RKO (cell line): ENCODE measurements at regions not wholly inside any gene's neighbourhood (a gene's known extent, or its start where the extent isn't known, plus 50 kb on each side); places are given as distances from the start of the nearest gene placed in this dataset.

Experiments used
- DNase-seq: peaks from one replicate; pipeline ENCODE4 v3.0.0-alpha.2; 2016; ENCODE audit warnings: low spot score

GRCh38 chr13:79709471-79709870 is 228.5 kb downstream of the NDFIP2 start:
- no peak for DNase-seq

GRCh38 chr13:79703772-79704171 is 222.8 kb downstream of the NDFIP2 start:
- DNase-seq = no peak

DNA sequence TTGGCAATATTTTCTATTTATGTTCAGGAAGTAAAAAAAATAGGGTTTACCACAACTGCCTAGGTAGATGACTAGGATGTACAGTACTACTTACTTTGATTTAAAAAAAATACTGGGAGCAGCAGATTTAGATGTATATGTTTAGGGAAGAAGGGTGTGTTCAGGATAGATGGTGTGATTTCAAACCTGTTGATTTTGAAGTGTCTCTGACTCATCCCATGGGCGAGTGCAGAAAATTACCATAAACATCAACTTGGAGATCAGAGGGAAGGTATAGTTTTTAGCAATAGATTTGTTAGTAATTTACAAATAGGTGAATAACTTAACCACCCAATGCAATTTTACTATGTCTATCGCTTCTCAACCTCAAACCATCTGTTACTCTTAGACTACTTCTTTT is 214.8 kb downstream of the NDFIP2 start:
- DNase-seq = no peak

GRCh38 chr13:79692846-79693245 is 211.9 kb downstream of the NDFIP2 start:
- no peak for DNase-seq

- no peak for DNase-seq
Observed at GRCh38 chr13:79691826-79692225, 210.9 kb downstream of the NDFIP2 start.

GRCh38 chr13:79688741-79689140 is 207.8 kb downstream of the NDFIP2 start:
- no peak for DNase-seq

DNA sequence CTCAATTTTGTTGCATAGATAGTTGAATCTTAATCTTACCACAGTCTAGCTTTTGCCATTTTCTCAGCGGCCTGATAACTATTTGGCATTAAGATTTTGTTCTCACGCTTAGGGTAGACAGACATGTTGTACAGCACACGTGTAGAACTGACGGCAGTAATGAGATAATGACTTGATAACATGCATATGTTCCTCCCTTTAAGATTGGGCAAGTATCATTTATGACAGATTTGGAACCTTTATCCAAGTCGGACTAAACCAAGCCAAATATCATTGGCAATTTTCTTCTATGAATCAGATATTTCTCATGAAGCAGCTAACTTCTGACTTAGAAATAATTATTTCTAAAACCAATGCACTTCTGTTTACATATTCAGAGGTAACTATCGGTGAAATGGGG is 205.5 kb downstream of the NDFIP2 start:
- DNase-seq = no peak

- no peak for DNase-seq
Observed at GRCh38 chr13:79684371-79684770, 203.4 kb downstream of the NDFIP2 start.

GRCh38 chr13:79682164-79682563 is 201.2 kb downstream of the NDFIP2 start:
- no peak for DNase-seq

DNA sequence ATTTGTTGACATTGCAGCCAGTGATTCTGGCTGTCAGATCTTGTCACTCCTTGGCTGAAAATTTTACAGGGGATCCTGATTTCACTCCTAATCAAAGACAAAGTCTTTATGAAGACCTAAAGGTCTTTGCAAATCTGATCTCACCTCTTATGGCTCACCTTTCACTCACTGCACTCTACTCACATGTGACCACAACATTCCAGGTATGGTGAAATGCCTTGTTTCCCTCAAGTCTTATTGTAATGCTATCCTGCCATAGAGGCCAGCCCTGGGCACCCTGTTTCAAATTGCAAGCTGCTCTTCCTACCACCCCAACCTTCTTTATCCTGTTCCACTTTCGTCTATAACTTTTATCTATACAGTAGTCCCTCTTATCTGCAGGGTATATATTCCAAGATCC is 200.1 kb downstream of the NDFIP2 start:
- no peak for DNase-seq

DNA sequence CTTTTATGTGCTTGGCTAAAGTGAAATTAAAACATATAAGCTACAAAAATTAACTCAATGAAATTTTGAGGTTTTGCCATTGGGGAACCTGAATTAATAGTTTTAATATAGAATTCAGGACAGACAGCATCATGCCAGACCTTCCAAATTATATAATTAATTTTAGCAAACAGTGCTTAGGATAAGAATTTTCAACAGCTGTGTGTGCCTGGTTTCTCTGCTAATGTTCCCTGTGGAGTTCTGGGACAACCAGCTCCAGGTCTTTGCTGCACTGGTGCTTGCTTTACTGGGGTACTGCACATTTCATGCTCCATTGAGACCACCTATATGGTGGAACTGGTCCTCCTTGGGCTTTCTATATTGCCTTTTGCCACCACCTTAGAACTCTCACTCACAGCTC is 199.5 kb downstream of the NDFIP2 start:
- DNase-seq = no peak

- peak; percentile 76 for DNase-seq
Observed at GRCh38 chr13:79679334-79679733, 198.4 kb downstream of the NDFIP2 start.

DNA sequence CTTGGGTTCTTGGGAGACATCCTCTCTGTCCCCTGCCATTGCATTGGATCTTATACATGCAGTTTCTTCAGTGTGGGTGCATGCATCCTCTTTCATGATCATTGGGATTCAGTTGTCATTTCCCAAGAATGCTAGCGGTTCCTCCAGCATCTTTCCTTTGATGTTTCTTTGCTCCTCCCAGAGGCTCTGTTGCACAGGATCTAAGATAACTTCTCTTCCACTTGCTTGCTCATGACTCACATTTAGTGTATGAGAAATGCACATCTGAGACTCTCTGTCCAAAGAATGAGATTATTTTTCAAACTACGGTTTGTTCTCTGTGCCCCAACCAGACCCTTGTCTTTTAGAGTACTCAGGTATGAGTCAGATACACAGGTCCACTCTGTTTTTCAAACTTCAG is 197.1 kb downstream of the NDFIP2 start:
- DNase-seq = peak; percentile 12

DNA sequence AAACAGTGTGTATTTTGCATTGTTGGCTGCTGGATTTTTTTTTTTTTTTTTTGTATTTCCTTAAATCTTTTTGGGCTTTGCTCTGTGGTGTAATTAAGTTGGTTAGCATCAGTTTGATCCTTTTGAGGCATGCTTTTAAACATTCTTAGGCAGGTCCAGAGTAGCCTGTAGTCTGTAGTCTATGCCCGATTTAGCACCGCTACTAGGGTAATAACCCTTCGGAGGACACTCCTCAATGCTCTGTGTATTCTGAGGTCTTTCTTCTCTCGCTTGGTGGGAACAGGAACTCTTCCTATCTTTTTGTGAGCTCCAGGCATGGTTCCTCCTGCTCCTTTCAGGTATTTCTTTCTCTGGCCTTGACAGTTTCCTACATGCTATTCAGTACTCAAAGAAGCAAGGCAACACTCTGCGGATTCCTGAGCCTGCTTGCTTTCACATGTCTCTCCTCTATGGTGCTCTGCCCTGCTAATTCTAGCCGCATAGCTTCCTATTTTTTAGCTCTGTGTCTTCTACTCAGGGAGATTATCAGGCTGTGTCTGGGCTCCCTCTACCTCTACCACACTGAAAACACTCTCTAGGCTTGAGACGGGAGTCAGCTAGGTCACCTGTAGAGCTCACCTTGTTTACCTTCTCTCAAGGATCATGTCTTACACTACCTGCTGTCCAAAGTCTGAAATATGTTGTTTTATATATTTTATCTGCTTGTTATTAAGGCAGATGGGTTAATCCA is 195.1 kb downstream of the NDFIP2 start:
- no peak for DNase-seq

DNA sequence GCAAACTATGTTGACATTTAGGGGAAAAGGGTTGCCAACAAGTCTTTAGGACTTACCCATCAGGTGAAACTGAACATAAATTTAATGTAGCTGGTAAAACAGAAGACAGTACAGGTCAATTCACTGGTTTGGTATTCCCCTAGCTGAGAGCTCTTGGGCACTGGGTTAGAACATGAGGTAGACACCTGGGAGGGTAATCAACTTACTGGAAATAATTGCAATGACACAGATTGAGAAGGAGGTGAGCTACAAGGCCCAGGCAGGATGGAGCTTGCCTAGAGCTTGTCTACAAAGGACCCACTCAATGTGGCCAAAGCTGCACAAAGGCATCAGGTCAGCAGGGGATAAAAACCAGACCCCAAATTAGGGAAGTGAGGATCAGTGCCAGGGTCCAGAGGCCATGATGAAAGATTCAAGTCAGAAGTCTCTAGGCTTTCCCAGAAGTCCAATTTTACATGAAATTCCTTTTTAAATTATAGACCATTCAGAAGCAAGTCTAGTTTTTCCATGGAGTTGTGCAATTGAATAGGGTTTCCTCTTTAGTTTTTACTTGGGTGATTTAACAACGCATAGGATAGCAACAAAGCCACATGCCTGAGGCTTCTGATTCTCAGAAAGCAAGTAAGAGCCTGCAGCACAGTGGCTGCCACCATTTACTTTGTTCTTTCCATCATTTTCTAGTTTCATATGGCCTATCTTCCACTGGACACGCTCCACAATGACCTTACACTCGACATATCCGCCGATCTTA is 194.0 kb downstream of the NDFIP2 start:
- DNase-seq = no peak

- no peak for DNase-seq
Observed at GRCh38 chr13:79673993-79674377, 193.0 kb downstream of the NDFIP2 start.

DNA sequence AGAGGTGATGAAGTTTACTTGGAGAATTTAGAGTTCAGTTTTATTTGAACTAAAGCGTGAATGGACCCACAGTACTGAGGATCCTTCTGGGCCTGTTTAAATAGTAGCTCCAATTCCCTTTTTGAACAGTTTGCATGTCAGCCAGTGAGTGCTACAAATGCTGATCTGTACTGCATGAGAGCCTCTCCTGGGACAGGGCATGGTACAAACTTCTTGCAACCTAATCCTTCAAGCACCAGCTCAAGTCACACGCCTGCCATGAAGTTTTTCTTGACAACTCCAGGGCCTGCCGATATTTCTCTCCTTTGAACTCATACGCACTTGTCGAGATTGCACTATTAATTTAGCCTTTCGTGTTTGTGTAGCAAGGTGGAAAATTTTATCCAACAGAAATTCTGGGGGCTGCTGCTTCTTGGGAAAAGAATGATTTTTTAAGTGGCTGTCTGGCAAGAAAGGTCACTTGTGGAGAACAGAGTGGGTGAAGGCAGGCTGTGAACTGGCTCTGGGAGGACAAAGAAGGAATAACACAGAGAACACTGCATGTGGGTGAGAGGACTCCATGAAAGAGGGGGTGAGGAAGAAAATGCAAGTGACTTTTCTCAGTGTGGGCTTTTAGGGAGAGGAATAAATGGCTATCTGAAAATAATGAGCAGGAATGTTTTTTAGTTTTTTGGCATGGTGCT is 192.5 kb downstream of the NDFIP2 start:
- DNase-seq = no peak

DNA sequence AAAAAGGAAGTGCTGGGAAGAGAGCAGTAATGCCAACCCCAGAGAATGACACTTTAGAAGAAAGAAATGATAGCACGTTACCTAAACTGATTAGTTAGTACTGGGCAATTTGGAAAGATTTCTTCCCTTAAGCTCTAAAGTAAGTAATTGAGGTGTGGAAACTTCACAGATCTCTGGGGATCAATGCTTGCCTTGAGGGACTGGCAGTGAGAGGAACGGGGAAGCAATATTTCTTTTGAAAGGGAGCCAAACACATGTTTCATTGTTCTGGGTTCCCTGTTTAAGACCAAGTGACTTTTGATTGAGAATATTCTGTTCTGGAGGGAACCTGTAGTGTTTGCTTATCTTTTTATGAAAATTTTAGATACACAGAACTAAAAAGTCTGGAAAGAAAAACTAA is 190.5 kb downstream of the NDFIP2 start:
- DNase-seq = no peak

DNA sequence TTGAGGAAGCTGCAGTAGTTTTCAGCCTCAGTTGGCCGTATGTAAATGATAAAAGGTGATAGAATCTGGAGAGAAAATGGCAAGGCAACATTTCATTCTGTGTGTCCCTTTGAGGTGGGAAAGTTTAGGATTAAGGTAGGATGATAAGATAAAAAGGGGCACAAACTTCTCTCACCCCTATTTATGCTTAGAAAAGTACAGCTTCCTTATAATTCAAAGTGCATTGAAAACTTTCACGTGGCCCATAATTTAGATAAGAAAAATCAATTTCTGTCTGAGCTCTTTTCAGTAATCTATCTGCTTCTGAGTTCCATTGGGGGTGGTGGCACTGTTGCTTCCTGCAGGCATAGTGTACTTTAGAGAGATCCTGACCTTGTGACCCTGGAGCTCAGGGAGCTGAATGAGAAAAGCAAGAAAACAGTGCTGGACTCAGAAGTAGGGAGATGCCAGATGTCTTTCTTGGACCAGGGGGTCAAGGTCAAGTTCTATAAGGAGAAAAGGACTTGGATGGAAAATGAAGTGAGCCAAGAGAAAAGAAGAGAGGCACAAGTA is 187.3 kb downstream of the NDFIP2 start:
- DNase-seq = no peak

GRCh38 chr13:79667771-79668170 is 186.8 kb downstream of the NDFIP2 start:
- no peak for DNase-seq

DNA sequence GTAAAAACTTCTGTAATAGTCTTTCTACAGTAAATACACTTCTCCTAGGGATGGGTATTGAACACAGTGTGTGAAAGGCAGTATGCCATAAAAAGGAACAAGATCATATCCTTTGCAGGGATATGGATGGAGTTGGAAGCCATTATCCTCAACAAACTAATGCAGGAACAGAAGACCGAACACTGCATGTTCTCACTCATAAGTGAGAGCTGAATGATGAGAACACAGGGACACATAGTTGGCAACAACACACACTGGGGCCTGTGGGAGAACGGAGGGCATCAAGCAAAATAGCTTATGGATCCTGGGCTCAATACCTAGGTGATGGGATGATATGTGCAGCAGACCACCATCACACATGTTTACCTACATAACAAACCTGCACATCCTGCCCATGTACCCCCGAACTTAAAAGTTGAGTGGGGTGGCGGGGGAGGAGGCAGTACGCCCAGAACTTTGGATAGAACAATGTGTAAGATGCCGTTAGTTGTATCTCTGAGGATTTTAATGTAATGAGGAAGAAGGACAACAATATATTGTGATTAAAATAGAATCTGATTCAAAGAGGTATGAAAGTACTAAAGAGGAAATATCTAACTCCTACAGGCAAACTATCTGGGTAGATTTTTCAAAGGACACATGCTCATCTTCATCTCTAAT is 183.2 kb downstream of the NDFIP2 start:
- no peak for DNase-seq

GRCh38 chr13:79663435-79663834 is 182.5 kb downstream of the NDFIP2 start:
- DNase-seq = no peak
